Inferior parietal cortex (tissue), 1 donor: ENCODE measurements at regions not wholly inside any gene's neighbourhood (a gene's known extent, or its start where the extent isn't known, plus 50 kb on each side); places are given as distances from the start of the nearest gene placed in this dataset.

Experiments used
- DNase-seq: peaks from one replicate; pipeline ENCODE4 v3.0.0-alpha.2; 2016; ENCODE audit errors: extremely low spot score

DNA sequence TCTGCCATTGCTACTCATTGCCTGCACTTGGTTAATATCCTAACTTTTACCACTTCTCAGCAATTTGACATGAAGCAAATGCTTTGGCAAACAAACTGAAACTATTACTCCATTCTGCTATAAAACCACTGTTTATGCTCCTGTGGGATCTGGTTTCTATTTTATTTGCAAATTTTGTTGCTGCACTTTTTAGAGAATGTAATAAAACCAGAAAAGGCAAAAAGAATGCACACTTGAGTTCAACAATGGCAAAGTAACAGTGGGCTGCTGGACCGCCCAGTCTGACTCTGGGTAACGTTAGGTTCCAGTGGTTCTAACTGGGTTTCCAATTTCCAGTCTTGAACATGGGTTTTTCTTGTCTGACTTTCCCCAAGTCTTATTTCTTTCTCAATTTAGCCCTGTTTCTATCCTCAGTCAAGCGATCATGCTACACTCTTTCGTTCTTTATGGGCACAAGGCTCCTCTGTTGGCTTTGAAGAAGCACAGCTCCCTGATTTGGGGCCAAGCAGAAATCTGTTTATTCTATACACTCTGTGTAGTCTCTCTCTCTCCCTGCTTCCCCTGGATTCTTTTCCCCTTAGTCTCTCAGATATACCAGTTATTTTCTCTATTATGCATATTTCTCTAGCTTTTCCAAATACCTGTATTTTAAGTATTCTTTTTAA lies 129.2 kb upstream of the FAM3C start:
- DNase-seq = no peak

DNA sequence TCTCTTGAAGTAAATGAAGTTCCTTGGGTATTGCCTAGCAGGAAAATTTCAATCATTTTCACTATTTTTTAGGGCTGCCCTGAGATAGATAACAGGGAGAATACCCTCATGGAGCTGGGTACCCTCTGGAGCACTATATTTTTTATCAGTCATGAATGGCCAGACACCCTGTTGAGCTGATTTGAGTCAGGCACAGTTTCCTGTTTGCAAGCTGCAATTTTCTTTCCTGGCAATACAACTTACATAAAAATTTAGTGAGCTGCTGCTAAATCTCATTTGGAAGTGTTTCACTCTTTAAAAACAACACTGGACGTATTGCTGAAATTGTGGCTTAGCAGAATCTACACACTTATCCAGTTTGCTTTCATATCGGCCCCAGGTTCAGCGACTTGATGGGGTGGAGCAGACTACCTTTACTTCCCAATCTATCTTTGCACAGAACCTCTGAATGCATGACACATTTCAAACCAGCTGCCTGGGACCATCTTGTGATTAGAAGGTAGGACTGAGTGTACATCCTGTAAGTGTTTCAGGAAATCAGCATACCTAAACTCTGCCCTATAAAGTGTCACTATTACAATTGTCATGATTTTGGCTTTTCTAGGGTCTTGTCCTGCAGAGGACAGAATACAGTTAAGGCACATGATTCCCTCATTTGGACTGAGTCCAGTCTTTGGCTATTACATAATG lies 125.7 kb upstream of the FAM3C start:
- no peak for DNase-seq

DNA sequence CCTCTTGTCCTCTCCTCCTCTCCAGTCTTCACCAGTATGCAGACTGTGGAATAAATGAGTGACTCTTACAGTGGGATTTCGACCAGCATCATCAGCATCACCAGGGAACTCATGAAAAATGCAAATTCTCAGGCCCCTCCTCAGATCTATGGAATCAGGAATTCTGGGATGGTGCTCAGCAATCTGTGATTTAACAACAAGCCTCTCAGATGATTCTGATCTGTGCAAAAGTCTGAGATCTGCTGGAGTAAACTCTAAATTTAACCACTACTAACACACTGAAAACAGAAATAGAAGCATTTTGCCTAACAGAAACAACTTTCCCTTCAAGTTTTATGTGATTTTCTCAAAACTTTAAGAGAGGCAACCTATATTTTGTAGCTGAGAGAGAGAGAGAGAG lies 124.8 kb upstream of the FAM3C start:
- DNase-seq = no peak

DNA sequence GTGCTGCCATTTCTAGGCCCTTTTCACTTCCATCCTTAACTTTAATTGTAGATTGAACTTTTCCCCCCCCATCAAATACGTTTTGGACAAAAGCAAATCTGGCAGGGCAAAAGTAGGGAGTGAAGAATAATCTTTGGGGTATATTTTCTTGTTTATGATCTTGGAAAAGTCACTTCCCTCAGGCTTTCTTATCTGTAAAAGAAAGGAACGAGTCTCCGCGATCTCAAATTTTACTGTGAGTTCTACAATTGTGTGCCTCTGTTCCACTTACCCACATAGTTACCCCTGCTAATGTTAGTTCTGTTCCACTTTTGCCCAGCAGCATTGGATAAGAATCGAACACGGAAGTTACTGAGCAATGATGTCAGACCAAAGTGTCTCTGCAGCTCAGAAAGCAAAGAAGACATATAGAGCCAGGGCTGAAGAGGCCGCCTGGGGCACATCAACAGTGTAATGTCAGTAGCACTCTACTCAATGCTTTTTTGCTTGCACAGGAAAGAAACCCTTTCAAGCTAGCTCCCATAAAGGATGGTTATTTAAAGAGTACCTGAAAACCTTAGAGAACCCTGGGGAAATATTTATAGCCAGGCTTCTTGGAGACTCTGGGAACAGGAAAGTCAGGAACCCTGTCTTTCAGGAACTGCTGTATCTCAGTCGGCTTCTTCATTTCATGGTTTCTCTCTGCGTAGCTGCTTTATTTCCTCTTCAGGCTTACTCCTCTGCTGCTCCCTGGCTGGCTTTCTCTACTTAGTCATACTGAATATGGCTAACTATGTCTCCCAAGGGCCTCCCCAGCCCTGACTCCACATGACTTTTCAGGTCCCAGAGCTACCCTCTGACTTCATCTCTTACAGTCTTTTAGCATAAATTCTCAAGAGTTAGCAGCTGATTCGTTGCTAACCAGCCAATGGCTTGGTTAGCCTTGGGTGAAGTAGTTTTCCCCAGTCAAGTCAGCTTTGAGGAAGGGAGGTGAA lies 123.7 kb upstream of the FAM3C start:
- no peak for DNase-seq

DNA sequence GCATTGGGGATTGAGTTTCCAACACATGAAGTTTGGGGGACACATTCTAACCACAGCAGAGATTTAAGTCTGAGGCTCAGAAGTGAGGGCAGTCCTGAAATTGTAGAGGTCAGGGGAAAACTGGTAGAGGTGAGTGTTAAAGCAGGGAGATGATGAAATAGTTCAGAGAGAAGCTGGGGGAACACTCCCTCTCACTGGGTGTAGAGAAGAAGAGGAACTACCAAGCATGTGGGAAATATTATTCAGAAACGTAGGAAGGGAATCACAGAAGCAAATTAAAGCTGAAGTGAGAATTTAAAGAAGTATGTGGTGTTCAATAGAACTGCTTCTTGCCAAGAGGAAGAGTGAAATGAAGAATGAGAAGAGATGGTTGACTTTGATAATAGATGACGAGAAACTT lies 121.5 kb upstream of the FAM3C start:
- no peak for DNase-seq

DNA sequence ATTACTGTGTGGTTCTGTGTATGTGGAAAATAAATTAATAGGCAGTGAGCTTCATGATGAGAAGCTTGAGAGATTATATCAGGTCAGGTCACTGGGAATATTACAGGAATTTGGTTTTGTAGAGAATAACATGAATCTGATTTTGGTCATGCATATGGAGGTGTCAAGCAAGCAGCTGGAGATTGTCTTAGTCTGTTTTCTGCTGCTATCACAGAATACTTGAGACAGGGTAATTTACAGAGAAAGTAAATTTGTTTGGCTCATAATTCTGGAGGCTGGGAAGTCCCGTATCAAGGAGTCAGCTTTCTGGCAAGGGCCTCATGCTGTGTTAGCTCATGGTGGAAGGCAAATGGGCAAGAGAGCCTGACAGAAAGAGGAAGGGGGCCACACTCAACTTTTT lies 120.7 kb upstream of the FAM3C start:
- no peak for DNase-seq

DNA sequence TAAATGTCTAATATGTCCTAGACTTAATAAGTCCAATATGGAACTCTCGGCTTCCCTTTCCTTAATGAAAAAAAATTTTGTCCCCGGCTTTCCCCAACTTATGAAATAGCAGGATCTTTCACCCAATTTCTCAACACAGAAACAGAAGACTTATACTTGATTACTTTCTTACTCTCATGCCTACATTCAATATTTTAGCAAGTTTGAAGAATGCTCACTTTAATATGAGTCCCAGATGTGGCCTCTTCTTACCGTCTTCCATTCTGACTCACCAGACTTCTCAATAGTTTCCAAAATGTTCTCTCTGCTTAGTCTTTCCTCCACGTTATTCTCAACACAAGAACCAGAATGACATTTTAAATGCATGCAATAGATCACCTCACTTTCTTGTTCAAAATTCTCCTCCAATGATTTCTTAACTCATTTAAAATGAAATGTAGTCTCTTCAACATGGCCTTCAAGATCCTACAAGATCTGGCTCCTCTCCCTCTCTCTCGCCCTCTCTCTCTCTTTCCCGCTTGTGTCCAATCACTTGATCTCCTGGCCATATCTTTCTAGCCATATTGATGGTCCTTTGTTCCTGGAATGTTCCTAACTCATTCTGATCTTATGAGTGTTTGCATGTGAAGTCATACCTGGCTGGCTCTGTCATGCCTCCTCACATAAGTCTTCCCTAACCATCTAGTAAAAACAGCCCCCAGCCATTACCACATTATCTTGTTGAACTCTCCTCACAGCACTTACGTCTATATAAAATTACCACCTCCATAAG lies 119.7 kb upstream of the FAM3C start:
- DNase-seq = no peak

DNA sequence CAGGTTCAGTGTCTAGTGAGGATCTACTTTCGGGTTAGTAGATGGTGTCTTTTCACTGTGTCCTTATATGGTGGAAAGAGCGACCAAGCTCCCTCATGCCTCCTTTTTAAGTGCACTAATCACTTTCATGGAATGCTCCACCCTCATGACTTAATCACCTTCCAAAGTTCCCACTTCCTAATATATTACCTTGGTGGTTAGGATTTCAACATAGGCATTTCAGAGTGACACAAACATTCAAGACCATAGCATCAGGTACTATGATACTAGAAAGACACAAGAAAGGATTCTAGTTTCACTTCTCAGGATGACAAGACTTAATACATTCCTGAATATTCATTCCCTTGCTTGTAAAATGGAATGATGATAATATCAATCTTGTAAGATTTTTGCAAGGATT lies 119.1 kb upstream of the FAM3C start:
- no peak for DNase-seq

DNA sequence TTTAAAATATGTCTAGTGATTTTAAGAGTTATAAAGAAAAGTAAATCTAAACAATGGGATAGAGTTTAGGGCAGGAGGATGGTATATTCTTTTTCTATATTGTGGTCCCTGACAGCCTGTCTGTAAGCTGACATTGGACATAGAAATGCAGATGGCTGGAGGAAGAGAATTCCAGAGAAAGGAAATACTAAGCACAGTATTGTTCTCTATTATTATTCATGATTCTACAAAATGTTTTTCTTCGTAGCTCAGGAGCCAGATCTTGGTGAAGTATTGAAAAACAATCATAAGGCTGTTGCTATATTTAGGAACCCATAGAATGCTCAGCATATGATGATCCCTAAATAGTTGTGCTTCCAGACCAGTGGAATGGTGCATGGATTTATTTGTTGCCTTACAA lies 117.0 kb upstream of the FAM3C start:
- no peak for DNase-seq

DNA sequence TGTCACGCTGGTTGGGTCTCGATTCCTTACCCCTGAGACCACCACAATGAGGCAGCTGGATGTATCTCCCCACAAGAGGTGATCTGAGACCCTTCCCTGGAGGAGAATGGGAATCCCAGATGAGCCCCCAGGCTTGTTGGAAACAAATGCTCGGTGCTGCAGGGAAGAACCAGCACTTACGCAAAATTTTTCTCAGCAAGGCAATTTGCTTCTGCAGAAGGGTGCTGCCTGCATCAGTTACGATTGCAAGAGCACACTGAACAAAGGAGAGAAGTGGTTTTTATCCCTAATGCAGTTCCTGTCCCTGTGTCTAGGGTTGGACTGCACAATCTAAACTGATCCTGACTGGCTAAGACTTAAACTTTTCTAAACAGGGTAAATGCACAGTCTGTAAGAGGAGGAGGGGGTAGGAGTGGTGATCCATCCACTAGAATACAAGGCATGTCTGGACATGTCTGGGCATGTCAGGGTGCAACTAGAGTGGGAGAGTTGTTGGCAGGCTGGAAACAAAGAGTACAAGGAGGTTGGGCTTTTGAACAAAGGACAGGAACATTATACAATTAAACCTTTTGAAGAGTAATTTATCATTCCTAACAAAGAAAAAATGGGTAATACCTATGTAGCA lies 114.9 kb upstream of the FAM3C start:
- no peak for DNase-seq

DNA sequence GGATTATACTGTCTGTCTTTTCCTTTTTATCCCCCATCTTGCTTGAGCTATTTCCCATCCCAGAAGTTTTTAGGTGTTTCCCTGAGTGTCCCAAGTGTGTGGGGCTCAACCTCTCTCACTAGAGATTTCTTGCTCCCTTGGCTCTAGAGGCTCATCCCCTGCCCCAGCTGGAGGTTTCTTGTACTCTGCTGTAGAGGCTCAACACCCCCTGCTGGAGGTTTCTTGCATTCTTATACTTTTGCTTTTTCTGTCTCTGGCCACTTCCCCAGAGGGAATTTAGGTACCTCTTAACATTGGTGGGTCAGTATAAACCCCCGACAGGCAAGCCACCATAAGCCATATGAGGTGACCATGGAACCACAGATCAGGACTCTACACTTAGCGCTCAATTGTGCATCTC lies 114.2 kb upstream of the FAM3C start:
- DNase-seq = no peak

DNA sequence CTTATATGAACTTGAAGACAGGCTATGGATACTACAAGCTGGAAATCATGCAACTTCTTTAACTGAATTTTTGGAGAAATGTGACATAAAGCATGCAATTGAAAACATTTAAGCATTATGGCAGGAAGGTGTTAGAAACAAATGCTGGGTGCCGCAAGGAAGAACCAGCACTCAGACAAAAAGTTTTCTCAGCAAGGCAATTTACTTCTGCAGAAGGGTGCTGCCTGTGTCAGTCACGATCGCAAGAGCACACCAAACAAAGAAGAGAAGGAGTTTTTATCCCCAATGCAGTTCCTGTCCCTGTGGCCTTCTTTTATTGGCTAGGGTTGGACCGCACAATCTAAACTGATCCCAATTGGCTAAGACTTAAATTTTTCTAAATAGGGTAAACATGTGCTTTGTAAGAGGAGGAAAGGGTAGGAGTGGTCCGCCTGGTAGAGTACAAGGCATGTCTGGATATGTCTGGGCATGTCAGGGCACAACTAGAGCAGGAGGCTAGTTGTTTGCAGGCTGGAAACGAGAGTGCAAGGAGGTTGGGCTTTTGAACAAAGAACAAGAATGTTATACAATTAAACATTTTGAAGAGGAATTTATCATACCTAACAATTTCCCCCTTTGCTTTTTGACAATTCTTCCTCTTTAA lies 109.6 kb upstream of the FAM3C start:
- no peak for DNase-seq

DNA sequence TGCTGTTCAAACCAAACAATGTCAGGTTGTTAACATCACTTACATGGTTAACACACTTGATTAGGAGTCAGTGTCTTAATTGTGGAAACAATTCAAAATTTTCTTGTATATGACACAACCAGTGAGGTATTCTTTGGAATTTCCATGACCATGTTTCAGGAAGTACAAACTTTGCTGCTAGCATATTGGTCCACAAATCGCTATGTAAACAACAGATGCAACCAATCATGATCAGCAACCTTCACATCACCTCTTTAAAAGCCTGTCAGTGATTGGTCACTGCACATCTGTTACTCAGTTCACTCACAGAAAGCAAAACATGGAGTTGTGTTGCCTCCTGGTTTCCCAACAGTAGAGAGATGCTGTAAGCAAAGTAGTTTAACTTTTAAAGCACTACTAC lies 108.9 kb upstream of the FAM3C start:
- no peak for DNase-seq

DNA sequence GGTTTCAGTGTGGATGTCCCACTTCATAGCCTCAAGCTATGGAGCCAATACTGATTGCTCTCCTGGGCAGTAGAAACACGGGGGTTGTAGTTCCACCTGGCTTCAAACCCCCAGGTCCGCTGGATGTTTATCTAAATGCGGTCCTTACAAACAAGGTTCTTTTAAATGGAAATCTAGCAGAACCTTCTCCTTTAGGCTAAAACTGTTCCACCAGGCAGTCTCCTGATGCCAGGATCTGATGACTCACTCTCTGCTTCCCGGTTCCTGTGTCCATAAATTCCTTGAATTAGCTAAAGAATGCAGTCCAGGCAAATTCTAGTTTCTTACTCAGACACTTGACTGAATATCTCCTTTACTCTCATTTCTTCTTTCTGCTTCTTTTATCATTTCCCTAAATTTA lies 108.4 kb upstream of the FAM3C start:
- peak; percentile 32 for DNase-seq

DNA sequence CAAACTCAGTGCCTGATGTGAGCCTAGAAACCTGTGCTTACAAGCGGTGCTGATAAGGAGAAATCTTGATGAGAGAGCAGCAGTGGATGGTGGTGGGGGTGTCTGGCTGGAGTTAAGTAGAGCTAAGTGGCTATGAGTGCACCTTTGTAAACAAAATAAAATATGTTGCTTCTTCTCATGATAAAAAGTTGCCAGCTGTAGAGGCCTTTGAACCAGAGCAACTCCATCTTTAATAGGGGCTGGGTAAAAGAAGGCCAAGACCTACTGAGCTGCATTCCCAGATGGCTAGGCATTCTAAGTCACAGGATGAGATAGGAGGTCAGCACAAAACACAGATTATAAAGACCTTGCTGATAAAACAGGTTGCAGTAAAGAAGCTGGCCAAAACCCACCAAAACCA lies 107.6 kb upstream of the FAM3C start:
- DNase-seq = no peak

DNA sequence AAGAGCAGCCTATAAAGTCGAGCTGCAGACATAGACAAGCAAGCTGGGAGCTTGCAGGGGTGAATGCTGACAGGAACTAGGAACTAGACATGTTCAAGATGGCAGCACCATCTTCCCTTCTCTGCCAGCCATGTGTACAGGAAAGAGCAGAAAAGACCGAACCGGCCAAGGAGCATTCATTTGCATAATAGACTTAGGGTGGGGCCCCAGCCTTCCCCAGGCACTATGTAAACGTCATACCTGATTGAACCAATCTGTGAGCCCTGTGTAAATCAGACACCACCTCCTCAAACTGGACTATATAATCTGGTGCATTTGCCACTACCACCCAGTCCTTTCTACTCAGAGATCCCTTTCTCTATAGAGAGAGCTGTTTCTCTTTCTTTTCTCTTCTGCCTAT lies 106.9 kb upstream of the FAM3C start:
- no peak for DNase-seq

DNA sequence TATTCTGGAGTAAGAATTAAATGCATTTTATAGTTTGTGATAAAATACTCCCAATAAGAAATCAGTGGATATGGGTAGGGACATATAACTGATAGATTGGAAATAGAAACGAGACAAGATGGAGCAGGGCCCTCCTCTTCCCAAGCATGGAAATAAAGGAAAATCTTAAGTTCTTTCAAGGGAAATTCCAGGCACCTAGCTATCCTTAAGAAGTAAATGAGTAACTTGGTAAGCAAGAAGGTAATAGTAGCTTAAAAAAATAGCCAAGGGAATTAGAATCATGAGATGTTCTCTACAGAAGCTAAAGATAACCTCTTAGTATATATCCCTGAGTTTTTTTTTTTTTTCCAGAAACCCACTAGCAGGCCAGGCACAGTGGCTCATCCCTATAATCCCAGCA lies 105.5 kb upstream of the FAM3C start:
- DNase-seq = no peak

DNA sequence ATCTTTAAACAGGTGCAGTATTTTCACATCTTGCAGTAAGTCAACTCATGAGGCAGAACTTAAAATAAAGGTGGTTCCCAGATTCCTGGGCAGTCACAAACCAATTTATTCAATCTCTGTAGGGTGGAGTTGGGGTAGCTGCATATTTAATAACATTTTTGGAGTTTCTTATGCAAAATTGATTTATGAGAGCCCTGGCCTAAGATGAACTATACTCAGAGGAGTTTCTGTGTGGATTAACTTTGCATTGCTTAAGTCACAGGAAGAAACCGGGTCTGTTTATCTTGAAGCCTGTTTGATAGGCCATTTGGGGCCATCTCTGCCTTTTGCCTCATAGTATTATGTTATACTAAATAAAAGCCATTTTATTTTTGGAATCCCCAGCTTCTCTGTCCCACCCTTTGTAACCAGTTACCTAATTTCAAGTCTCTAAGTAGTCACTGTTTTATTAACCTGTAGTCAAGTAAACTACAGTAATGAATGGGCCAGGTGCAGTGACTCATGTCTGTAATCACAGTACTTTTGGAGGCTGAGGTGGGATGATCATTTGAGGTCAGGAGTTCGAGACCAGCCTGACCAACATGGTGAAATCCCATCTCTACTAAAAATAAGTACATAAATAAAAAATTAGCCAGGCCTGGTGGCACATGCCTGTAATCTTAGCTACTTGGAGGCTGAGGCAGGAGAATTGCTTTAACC lies 104.4 kb upstream of the FAM3C start:
- DNase-seq = no peak

DNA sequence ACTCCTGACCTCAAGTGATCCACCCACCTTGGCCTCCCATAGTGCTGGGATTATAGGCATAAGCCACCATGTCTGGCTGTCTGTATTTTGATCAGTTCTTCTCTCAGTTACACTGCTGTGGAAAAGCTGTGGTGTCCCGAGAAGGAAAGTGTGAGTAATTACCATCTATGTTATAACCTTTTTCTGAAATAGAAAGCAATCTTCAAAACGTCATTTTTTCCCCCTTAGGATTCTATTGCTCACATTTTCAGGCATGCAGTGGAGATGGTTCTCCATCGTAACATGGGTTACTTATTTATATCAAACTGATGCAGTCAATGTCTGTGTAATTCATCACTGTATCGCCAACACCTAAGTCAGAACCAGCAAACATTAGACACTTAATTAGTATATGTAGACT lies 103.5 kb upstream of the FAM3C start:
- no peak for DNase-seq

DNA sequence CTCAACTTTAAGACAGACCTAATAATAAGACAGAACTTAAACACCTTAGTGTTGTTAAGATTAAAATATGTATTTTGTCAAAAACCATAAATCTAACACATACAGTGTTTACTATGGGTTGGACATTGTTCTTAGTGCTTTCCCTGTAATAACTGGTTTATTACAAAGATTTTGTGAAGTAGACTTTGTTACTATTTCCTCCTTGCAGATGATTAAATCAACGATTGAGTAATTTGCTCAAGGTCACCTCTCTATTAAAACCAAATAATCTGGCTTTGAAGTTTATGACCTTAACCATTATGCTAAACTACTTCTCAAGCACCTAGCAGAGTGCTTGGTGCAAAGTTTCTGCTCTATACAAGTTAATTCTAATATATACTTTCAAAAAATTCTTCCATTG lies 102.7 kb upstream of the FAM3C start:
- DNase-seq = no peak
